ENCODE measurements at regions not wholly inside any gene's neighbourhood (a gene's known extent, or its start where the extent isn't known, plus 50 kb on each side); places are given as distances from the start of the nearest gene placed in this dataset.

GRCh38 chr10:36942616-36943015, 182.8 kb upstream of the ANKRD30A start:
- TF ChIP-seq, protein P1, sequence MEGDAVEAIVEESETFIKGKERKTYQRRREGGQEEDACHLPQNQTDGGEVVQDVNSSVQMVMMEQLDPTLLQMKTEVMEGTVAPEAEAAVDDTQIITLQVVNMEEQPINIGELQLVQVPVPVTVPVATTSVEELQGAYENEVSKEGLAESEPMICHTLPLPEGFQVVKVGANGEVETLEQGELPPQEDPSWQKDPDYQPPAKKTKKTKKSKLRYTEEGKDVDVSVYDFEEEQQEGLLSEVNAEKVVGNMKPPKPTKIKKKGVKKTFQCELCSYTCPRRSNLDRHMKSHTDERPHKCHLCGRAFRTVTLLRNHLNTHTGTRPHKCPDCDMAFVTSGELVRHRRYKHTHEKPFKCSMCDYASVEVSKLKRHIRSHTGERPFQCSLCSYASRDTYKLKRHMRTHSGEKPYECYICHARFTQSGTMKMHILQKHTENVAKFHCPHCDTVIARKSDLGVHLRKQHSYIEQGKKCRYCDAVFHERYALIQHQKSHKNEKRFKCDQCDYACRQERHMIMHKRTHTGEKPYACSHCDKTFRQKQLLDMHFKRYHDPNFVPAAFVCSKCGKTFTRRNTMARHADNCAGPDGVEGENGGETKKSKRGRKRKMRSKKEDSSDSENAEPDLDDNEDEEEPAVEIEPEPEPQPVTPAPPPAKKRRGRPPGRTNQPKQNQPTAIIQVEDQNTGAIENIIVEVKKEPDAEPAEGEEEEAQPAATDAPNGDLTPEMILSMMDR (IDR thresholded peaks at IDR 0.05 in 4 of 5, conservative IDR thresholded peaks at IDR 0.05 in 1 of 5), result no peak
- no peak for TF ChIP-seq POLR2A (IDR thresholded peaks at IDR 0.05)

Measured in gastrocnemius medialis (tissue), 4 donors.